HG03060 (cell line): ENCODE measurements at regions not wholly inside any gene's neighbourhood (a gene's known extent, or its start where the extent isn't known, plus 50 kb on each side); places are given as distances from the start of the nearest gene placed in this dataset.

Experiments used
- ATAC-seq: cut with Tn5 transposase; IDR thresholded peaks from one replicate; pipeline ENCODE4 v1.9.1; 2021; ENCODE audit warnings: low read depth, moderate number of reproducible peaks; ENCODE audit not compliant: unreplicated experiment

DNA sequence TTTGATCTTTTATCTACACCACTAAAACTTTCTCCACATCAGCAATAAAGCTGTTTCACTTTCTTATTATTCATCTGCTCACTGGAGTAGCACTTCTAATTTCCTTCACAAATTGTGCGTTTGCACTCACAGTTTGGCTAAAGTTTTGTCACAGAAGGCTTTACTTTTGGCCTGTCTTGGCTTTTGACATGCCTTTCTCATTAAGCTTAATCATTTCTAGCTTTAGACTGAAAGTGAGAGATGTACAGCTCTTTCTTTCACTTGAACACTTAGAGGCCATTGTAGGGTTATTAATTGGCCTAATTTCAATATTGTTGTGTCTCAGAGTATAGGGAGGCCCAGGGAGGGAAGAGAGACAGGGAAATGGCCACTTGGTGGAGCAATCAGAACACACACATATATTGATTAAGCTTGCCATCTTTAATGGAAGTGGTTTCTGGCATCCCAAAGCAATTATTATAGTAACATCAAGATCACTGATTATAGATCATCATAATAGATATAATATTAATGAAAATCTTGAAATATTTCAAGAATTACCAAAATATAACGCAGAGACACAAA lies 512.5 kb downstream of the ETV1 start:
- ATAC-seq = no peak

DNA sequence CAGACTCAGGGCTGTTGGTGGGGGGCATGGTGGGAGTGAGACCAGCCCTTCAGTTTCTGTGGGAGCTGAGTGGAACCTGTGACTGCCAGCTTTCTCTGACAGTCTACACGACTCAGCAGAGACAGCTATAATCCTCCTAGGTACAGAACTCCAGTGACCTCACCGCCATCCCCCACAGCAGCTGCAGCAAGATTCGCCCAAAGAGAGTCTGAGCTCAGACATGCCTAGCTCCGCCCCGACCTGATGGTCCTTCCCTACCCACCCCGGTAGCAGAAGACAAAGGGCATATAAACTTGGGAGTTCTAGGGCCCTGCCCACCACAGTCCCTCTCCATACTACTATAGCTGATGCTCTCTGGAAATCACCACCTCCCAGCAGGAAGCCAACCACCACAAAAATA lies 500.1 kb downstream of the ETV1 start:
- no peak for ATAC-seq

DNA sequence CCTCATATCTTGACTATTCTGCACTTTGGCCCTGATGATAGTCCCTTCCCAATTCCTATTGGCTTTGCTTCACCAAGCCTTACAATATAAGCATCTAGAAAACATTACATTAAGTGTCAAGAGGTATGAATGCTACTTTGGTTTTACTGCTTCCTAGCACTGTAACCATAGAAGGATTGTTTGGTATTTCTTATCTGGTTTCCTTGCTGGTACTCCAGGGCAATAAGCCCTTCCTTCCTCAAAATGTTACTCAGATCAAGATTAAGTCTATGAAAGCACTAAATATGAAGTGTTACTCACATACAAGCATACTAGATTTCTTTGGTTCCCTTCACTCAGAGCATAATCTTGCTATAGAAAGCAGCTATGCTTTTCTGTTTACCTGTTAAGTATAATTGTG lies 492.5 kb downstream of the ETV1 start:
- ATAC-seq = no peak

DNA sequence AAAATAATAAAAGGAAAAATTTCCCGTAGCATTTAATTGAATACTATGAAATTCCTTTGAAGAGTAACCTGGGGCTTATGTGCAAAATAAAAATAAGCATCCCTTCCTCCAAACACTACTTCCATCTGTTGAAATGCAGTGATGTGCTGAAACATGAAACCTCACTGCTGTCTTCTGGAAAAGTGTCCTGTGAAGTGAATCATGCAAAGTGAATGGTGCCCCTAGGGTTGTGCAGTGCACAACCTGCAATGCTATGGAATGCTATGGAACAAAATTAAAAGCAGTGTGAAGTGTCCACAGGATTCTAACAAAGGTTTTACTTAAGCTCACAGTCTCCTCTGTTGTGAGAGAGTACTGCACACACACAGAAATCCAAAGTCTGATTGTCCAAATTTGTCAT lies 480.9 kb downstream of the ETV1 start:
- ATAC-seq = no peak

DNA sequence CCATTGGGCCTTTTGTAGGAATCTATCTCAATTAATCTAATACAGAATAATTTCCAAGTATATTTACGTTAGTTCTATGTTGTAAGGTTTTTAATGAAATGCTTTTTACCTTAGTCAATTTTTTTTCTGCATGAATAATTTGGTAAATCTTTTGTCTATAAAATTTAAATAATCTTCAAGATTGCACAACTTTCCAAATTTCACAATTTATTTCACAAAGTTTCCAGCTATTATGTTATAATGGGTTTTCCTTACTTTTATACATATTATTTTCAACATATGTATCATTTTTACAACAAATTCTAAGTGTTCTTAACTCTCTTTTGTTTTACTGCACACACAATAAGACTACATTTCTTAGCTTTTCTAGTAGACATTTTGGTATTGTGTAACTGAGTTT lies 470.7 kb downstream of the ETV1 start:
- ATAC-seq = no peak

DNA sequence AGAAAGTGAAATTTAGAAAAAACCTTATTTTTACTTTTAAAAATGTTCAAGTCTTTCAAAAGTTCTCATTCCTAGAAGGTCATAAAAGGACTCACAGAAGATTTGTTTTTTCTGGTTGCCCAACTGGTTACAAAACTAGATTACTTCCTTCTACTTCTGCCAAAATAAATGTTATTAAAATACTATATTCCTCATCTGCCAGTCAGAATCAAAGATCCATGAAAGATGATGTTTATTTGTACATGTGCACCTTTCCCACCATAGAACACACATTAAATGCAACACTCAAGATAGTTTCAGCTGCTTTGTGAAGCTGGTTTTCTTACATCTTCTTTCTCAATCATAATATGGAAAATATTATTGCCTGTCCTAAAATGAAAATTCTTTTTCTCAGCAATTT lies 465.4 kb downstream of the ETV1 start:
- ATAC-seq = no peak

DNA sequence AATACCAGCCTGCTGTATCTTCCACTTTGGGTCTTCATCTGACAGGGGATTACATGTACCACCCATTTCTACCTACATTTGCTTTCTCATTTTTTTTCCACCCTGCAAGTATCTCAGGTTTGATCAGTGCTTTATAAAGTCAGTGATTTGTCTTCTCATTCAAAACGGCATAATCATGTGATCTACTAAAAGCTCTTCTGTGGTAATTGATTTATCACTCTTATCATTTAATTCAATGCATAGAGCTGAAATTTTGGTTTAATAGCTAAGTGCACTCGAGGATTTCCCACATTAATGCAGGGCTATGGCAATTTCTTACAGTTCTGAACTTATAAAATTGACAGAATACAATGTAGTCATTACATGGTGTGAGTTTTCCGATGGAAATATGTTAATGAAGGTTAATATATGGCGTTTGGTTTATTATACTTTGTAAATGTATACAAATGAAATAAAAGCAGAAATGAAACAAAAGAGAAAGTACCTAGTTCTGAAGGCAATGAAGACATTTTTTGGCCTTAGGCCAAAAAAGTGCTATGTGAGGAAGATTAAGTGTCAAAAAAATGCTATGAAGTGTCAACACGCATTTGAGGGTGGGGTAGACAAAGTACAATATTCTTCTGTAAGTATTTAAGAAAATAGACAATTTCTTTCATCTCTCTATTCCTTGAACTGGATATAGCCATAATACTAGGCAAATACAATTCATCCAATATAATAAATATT lies 457.3 kb downstream of the ETV1 start:
- ATAC-seq = no peak

DNA sequence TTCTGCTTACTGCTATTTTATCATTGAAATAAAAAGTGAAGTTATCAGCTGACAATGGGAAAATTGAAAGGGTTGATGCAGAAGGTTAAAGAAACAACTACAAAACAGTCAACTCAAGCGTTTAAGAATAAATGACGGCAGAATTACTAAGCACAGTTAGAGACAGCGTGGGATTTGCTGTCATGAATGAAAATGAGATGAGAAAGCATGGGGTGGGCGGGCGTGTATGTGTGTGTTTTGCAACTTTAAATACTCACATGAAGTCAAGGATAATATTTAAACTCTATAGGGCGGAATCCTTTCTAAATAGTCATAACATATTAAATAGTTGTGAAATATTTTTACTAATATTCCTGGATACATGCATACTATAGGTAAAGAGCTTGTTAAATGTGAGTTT lies 450.8 kb downstream of the ETV1 start:
- no peak for ATAC-seq

DNA sequence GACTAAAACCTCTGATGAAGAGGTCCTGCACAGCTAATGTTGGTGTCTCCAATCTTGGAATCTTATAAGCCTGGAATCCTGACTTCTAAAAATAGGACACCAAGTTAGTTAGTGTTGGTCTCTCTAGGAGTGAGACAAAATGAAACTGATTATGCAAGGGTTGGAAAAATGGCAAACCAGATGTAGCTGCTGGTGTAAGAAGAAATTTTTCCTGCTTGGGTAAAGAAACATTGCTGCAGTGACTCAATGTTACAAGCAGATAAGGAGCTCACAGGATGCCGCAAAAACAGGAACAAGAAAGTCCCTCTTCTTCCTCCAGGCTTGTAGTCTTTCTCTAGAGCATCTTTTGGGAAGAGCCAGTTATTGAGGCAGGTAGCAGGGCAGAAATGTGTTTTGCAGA lies 449.0 kb downstream of the ETV1 start:
- ATAC-seq = no peak

DNA sequence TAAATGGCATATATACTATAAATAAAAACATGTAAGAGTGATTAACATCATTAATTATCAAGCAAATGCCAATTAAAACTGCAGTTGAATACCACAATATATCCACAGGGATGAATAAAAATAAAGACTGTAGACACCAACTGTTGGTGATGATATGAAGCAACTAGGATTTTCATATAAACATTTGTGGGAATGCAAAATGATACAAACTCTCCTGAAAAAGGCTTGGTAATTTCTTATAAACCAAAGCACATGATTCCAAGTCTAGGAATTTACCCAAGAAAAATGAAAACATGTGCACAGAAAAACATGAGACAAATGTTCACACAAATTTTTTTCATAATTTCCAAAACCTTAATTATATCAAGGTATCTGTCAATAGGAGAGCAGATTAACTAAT lies 448.1 kb downstream of the ETV1 start:
- ATAC-seq = no peak

DNA sequence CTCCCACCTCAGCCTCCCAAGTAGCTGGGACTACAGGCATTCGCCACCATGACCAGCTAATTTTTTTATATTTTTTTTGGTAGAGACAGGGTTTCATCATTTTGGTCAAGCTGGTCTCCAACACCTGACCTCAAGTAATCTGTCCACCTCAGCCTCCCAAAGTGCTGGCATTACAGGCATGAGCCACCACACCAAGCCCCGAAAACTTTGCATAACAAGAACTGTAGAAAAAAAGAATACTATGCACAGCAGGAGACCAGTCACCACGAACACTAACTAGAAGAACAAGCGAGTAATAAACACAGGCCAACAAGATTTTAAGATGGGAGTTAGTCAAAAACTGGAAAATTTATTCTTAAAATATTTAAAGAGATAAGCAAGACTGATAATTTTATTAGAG lies 447.0 kb downstream of the ETV1 start:
- ATAC-seq = no peak

DNA sequence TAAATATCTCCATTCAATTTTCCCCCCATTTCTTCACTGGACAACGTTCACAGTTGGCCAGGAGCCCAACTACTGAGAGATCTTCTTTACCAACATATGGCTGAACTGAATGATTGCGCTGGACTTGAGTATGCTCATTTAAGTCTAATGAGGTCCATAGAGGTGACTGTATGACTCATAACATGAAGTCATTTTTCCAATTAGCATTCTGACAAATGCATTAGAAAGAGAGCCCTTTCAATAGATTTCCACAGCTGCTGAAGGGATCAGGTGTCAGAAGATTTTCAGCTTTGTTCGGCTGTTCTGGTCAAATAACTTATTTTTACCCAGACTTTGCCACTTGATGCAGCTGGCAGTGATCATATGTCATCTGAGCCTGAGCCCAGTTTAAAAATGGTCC lies 438.0 kb downstream of the ETV1 start:
- ATAC-seq = no peak

DNA sequence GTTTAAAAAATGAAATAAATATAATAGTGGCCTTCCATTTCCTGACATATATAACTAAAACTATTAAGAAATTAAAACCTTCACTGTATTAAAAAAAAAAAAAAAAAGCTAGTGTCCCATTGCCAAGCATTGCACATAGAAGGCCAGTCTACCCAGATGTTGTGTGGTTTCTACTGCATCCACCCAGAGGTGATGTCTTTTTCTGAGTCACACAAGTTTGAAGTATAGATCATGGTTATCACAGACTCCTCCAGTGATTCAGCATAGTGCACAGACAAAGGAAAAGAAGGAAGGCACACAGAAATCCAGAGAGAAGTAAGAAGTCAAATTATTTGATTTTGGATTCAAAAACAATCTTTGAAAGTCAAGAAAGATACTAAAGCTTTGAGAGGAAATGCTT lies 429.0 kb downstream of the ETV1 start:
- ATAC-seq = no peak

DNA sequence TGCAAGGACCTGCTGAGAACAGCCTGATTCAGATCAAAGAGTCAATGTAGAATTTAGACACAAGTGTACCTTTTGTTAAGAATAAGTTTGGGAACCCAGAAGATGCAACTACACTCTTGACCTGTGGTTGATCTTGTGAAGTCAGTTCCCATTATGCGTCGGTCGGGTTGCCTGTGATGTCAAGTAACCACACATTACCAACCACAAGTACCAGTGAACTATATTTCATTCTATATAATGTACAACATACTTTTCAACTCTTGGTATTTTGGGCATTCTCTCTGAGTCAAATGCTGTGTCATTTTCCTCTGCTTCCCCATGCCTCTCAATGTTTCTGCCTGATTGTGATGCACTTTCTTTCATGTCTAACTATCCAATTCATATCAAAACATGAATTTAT lies 426.2 kb downstream of the ETV1 start:
- no peak for ATAC-seq

DNA sequence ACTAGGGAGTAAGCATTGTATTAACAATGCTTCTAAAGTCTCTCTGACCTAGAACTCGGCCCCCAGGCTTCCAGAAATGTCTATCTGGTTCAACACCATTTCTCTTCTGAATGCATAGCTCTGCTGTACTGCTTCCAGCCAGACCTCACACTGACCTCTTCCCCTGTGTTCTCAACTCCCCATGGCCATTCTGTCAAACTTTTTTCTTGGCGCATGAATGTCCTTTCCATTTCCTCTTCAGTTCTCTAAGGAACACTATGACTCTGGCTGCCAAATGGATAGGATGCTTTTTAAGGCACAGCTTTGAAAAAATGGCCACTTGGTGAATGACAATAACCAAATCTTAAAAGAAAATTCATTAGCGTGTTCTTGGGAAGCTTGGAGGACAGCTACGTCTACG lies 425.8 kb downstream of the ETV1 start:
- ATAC-seq = no peak

DNA sequence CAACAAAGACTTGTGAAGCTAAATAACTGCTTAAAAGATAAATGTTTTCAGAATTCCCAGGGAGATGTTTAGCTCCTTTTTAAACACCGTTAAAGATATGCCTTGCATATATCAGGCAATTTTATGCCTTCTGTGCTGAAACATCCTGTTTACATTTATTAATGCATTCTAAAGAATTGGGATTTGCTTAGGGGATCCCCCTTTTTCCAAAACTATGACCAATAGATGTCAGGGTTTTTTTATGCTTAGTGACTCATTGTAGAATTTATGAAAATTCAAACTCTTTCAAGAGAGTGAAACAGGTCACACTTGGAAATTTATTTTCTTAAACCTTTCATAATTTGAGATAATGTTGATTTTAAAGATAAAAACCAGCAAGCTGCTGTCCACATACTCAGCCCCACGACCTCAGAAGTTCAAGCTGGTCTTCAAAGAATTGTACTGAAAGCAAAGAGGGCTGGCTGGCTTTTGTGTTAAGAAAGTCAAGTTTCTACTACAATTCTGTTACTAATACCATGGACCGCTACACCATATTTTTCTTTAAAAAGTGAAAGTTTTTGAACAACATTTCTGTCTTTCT lies 411.8 kb downstream of the ETV1 start:
- ATAC-seq = no peak

DNA sequence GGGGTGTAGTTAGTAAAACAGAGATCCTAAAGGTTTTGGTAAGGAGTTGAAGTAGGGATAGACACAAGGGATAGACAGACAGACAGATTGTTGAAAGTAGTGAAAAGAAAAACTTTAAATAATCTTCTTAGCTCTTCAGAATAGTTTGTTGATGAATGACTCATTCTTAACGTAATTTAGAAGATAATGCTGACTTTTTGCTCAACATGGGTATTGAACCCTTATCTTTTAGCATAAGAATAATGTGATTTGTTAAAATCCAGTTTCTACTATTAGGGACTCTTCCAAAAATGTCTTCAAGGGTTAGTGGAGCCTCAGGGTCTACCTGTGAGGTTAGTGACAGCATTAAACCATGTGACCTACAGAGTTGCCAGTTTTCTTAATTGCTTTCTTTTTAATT lies 411.2 kb downstream of the ETV1 start:
- no peak for ATAC-seq

DNA sequence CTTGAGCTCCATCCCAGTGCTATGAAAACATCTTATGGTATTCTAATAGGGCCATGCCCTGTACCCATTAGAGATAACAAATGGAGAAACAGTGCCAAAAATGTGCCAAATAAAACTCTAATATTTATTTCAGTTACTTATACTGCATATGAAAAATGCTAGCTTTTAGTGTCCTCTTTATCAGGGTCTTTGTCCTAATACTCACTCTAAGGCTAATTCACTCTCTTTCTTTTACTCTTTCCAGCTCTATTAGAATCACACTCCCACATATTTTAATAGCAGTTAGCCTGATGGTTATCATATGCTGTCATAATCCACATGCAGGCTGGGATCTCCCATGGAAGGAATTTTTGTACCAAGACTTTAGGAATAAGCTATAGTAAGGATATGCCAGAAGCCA lies 408.4 kb downstream of the ETV1 start:
- no peak for ATAC-seq

DNA sequence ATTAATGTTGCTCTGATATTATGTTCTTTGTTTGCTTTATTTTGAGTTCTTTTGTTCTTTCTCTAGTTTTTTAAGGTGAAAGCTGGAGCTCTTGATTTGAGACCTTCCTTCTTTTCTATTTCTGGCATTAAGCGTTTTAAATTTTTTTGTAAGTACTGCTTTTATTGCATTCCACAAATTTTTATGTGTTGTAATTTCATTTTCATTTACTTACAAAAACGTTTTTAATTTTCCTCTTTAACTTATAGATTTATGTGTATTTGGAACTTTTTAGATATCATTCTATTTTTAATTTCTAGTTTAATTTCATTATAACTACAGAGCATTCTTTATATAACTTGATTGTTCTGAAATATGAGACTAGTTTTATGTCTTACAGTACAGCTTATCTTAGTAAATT lies 395.6 kb downstream of the ETV1 start:
- no peak for ATAC-seq

DNA sequence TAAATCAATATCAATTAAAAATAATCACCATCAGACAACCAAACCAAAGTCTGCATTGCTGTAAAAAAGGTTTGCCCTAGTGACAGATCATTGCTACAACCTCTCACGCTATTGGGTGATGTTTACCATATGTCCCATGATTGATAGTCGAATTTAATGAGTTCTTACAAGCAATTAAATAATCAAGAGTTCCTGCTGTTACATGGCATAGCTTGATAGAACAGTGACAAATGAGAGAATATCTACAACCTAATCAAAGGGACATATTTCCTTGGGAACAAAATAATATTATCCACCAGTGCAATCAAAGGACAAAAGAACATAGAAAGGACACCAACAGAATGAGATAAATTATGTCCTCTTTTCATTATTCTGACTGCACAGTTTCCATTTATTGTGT lies 387.4 kb downstream of the ETV1 start:
- no peak for ATAC-seq

DNA sequence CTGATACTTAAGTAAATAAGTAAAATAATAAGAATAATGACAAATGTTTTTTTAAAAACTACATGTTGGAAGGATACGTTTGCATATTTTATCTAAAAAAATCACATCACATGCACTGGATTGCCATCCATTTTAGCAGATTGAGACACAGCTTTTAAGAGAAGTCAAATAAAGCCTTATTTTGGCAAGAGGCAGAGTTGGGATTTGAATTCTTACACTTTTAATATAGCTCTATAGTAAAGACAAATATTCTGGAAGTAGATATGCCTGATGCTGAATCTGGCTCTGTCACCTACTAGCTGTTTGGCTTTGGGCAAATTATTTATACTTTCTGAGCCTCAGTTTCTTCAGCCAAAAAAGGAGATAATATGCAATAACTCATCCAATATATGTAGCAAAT lies 386.4 kb downstream of the ETV1 start:
- ATAC-seq = no peak

DNA sequence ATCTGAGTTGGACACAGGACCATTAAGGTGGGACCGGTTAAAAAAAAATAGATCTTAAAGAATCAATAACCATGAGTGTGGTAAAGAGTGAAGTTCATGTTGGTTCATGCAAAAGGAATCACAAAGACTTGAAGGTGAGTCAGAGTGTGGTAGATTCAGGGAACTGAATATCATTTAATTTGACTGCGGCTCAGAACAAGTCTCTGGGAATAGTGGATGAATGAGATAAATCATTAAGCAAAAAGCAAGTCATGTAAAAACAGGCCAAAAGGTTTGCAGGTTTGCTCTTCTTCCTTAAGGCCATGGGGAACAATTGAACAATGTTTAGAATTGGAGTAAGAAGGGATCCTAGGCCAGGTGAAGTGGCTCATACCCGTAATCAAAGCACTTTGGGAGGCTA lies 385.8 kb downstream of the ETV1 start:
- no peak for ATAC-seq
